ENCODE measurements at regions not wholly inside any gene's neighbourhood (a gene's known extent, or its start where the extent isn't known, plus 50 kb on each side); places are given as distances from the start of the nearest gene placed in this dataset.

- in situ Hi-C loops (cut with MboI; ENCODE audit: low pct_unique_long_range_greater_than_20kb, low sequenced_read_pairs, unreplicated experiment), result loop anchor here (25.0 kb wide), 1 partner anchor 638 kb away; no protein-coding TSS in a partner anchor
- no peak for DNase-seq (ENCODE audit: low spot score)
- no peak for TF ChIP-seq CTCF (IDR thresholded peaks at IDR 0.05; ENCODE audit: extremely low read depth, insufficient read depth, missing control alignments)
These were observed 59.2 kb upstream of the STK32A start for GRCh38 chr5:147175516-147176097.

GRCh38 chr5:147176422-147176821, 58.4 kb upstream of the STK32A start:
- no peak for TF ChIP-seq CTCF (IDR thresholded peaks at IDR 0.05; ENCODE audit: extremely low read depth, insufficient read depth, missing control alignments)

GRCh38 chr5:147177125-147177840, 57.5 kb upstream of the STK32A start:
- DNase-seq (ENCODE audit: low spot score), result no peak
- no peak for TF ChIP-seq CTCF (IDR thresholded peaks at IDR 0.05; ENCODE audit: extremely low read depth, insufficient read depth, missing control alignments)
- in situ Hi-C loops (cut with MboI; ENCODE audit: low pct_unique_long_range_greater_than_20kb, low sequenced_read_pairs, unreplicated experiment), result loop anchor here (25.0 kb wide), 1 partner anchor 640 kb away; no protein-coding TSS in a partner anchor

More at GRCh38 chr5:147176422-147176821, 58.4 kb upstream of the STK32A start:
- no peak for DNase-seq (ENCODE audit: low spot score)
- in situ Hi-C loops (cut with MboI; ENCODE audit: low pct_unique_long_range_greater_than_20kb, low sequenced_read_pairs, unreplicated experiment), result loop anchor here (25.0 kb wide), 1 partner anchor 639 kb away; no protein-coding TSS in a partner anchor

GRCh38 chr5:147179562-147180147, 55.2 kb upstream of the STK32A start:
- DNase-seq (ENCODE audit: low spot score), result no peak

GRCh38 chr5:147180751-147181150, 54.1 kb upstream of the STK32A start:
- DNase-seq (ENCODE audit: low spot score), result no peak
- in situ Hi-C loops (cut with MboI; ENCODE audit: low pct_unique_long_range_greater_than_20kb, low sequenced_read_pairs, unreplicated experiment), result loop anchor here (25.0 kb wide), 1 partner anchor 643 kb away; no protein-coding TSS in a partner anchor
- no peak for TF ChIP-seq CTCF (IDR thresholded peaks at IDR 0.05; ENCODE audit: extremely low read depth, insufficient read depth, missing control alignments)

More at GRCh38 chr5:147179562-147180147, 55.2 kb upstream of the STK32A start:
- no peak for TF ChIP-seq CTCF (IDR thresholded peaks at IDR 0.05; ENCODE audit: extremely low read depth, insufficient read depth, missing control alignments)
- in situ Hi-C loops (cut with MboI; ENCODE audit: low pct_unique_long_range_greater_than_20kb, low sequenced_read_pairs, unreplicated experiment), result loop anchor here (25.0 kb wide), 1 partner anchor 642 kb away; no protein-coding TSS in a partner anchor
